DMS53 treated with DMSO at 0.1 percent for 48 hours (cell line): ENCODE measurements at regions not wholly inside any gene's neighbourhood (a gene's known extent, or its start where the extent isn't known, plus 50 kb on each side); places are given as distances from the start of the nearest gene placed in this dataset.
"Not testable (repeated sequence)": the region's sequence is repeated elsewhere in the genome, so short reads cannot be mapped to it uniquely, and the experiment has no call there.

Experiments
- DNase-seq: peaks from one replicate; lab custom pipeline; 2025; ENCODE audit not compliant: unreplicated experiment; lab: John Stamatoyannopoulos, UW

GRCh38 chr12:115898670-115899069 lies 378.8 kb downstream of the MED13L start:
- DNase-seq: no peak

- DNase-seq: no peak
Observed at GRCh38 chr12:115897729-115898128, 379.8 kb downstream of the MED13L start.

- no peak for DNase-seq
Observed at GRCh38 chr12:115895247-115895646, 382.2 kb downstream of the MED13L start.

GRCh38 chr12:115891556-115892164 lies 385.8 kb downstream of the MED13L start:
- no peak for DNase-seq

GRCh38 chr12:115886666-115887065 lies 390.8 kb downstream of the MED13L start:
- no peak for DNase-seq

GRCh38 chr12:115885040-115885690 lies 392.3 kb downstream of the MED13L start:
- DNase-seq: peak; percentile 99

GRCh38 chr12:115882936-115883335 lies 394.6 kb downstream of the MED13L start:
- no peak for DNase-seq

GRCh38 chr12:115880238-115880637 lies 397.3 kb downstream of the MED13L start:
- DNase-seq: no peak

GRCh38 chr12:115879354-115879753 lies 398.1 kb downstream of the MED13L start:
- no peak for DNase-seq

GRCh38 chr12:115873451-115874082 lies 403.9 kb downstream of the MED13L start:
- peak; percentile 96 for DNase-seq

GRCh38 chr12:115872919-115873357 lies 404.6 kb downstream of the MED13L start:
- peak; percentile 99 for DNase-seq

- peak; percentile 93 for DNase-seq
Observed at GRCh38 chr12:115872212-115872611, 405.3 kb downstream of the MED13L start.

GRCh38 chr12:115871714-115872113 lies 405.8 kb downstream of the MED13L start:
- peak; percentile 97 for DNase-seq

GRCh38 chr12:115870510-115870909 lies 407.0 kb downstream of the MED13L start:
- DNase-seq: no peak

- no peak for DNase-seq
Observed at GRCh38 chr12:115870021-115870420, 407.5 kb downstream of the MED13L start.

GRCh38 chr12:115869604-115870003 lies 407.9 kb downstream of the MED13L start:
- no peak for DNase-seq

GRCh38 chr12:115868624-115869023 lies 408.9 kb downstream of the MED13L start:
- DNase-seq: no peak

- no peak for DNase-seq
Observed at GRCh38 chr12:115867854-115868253, 409.6 kb downstream of the MED13L start.

- peak; percentile 58 for DNase-seq
Observed at GRCh38 chr12:115866909-115867525, 410.5 kb downstream of the MED13L start.

- DNase-seq: not testable (repeated sequence)
Observed at GRCh38 chr12:115866281-115866680, 411.2 kb downstream of the MED13L start.

- no peak for DNase-seq
Observed at GRCh38 chr12:115864396-115864795, 413.1 kb downstream of the MED13L start.

GRCh38 chr12:115860619-115861018 lies 416.9 kb downstream of the MED13L start:
- no peak for DNase-seq
